Kidney epithelial cell (primary cell): ENCODE measurements at regions not wholly inside any gene's neighbourhood (a gene's known extent, or its start where the extent isn't known, plus 50 kb on each side); places are given as distances from the start of the nearest gene placed in this dataset.

Experiments
- DNase-seq: peaks from one replicate; pipeline ENCODE4 v3.0.0-alpha.2; 2010; ENCODE audit warnings: low read depth
- H3K27me3 ChIP-seq: 2 replicates; pipeline ENCODE4 v1.6.0; 2011; ENCODE audit warnings: low read length; ENCODE audit not compliant: control insufficient read depth, insufficient read depth
- H3K36me3 ChIP-seq: 2 replicates; pipeline ENCODE4 v1.5.1; 2011; ENCODE audit warnings: low read length; ENCODE audit not compliant: control insufficient read depth, insufficient read depth
- H3K4me3 ChIP-seq: 2 replicates; pipeline ENCODE4 v1.5.1; 2011; ENCODE audit warnings: low read depth, mild to moderate bottlenecking, control low read depth, low read length
- CTCF ChIP-seq: IDR thresholded peaks from 2 replicates; pipeline ENCODE4 v1.5.1; 2011; ENCODE audit warnings: mild to moderate bottlenecking, moderate library complexity, low read length, control low read depth, inconsistent platforms; ENCODE audit not compliant: insufficient read depth, poor library complexity, severe bottlenecking

- H3K36me3 ChIP-seq = no peaks in the 10 kb centered on the region
- no peak for DNase-seq
- no peaks in the 10 kb centered on the region for H3K27me3 ChIP-seq
- no peak overlapping the region for H3K4me3 ChIP-seq
- TF ChIP-seq CTCF = no peak
Observed at GRCh38 chr5:8114597-8115266, 245.8 kb downstream of the MTRR start.

GRCh38 chr5:8123559-8123958, 254.6 kb downstream of the MTRR start:
- Histone ChIP-seq H3K4me3 (no peak overlapping the region), H3K27me3 (no peaks in the 10 kb centered on the region), H3K36me3 (no peaks in the 10 kb centered on the region)
- TF ChIP-seq CTCF = no peak
- DNase-seq = no peak

GRCh38 chr5:8134609-8135008, 265.7 kb downstream of the MTRR start:
- Histone ChIP-seq H3K27me3 (no peaks in the 10 kb centered on the region), H3K36me3 (no peaks in the 10 kb centered on the region), H3K4me3 (no peak overlapping the region)
- TF ChIP-seq CTCF = no peak
- DNase-seq = no peak

GRCh38 chr5:8135742-8136141, 266.8 kb downstream of the MTRR start:
- Histone ChIP-seq H3K27me3 (no peaks in the 10 kb centered on the region), H3K4me3 (no peak overlapping the region), H3K36me3 (no peaks in the 10 kb centered on the region)
- TF ChIP-seq CTCF = no peak
- no peak for DNase-seq

GRCh38 chr5:8136271-8136670, 267.3 kb downstream of the MTRR start:
- Histone ChIP-seq H3K27me3 (no peaks in the 10 kb centered on the region), H3K4me3 (no peak overlapping the region), H3K36me3 (no peaks in the 10 kb centered on the region)
- no peak for TF ChIP-seq CTCF
- no peak for DNase-seq

GRCh38 chr5:8137941-8138550, 269.1 kb downstream of the MTRR start:
- no peaks in the 10 kb centered on the region for H3K36me3 ChIP-seq
- no peak for DNase-seq
- no peak for TF ChIP-seq CTCF

More at GRCh38 chr5:8137941-8138550, 269.1 kb downstream of the MTRR start:
- Histone ChIP-seq H3K27me3 (no peaks in the 10 kb centered on the region), H3K4me3 (no peak overlapping the region)
